ENCODE measurements at regions not wholly inside any gene's neighbourhood (a gene's known extent, or its start where the extent isn't known, plus 50 kb on each side); places are given as distances from the start of the nearest gene placed in this dataset.

GRCh38 chr7:148950806-148951205 lies 66.7 kb upstream of the EZH2 start:
- no peak for DNase-seq

GRCh38 chr7:148944935-148945934 lies 61.1 kb upstream of the EZH2 start:
- DNase-seq: no peak

DNA sequence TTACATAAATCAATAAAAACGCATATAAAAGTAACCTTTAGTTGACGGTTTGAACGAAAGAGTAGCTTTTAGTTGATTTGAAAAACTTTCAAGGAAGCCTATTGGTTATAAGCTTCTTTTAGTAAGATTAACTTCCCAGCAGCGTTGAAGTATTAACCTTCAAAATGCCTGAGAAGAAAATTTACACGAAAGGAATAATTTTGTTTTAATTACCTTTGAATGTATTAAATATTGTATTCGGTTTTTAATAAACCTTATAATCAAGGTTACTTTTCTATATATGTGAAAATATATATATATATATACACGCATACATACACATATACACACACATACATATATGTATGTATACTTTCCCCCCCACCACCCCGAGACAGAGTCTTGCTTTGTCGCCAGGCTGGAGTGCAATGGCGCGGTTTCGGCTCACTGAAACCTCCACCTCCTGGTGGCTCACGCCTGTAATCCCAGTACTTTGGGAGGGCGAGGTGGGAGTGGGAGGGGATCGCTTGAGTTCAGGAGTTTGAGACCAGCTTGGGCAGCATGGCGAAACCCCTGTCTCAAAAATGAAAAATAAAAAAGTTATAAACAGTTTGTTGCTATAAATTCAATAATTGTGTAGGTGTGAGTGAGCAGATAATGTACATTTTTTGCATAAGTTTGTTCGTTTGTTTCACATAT lies 57.6 kb upstream of the EZH2 start:
- peak; percentile 78 for DNase-seq

DNA sequence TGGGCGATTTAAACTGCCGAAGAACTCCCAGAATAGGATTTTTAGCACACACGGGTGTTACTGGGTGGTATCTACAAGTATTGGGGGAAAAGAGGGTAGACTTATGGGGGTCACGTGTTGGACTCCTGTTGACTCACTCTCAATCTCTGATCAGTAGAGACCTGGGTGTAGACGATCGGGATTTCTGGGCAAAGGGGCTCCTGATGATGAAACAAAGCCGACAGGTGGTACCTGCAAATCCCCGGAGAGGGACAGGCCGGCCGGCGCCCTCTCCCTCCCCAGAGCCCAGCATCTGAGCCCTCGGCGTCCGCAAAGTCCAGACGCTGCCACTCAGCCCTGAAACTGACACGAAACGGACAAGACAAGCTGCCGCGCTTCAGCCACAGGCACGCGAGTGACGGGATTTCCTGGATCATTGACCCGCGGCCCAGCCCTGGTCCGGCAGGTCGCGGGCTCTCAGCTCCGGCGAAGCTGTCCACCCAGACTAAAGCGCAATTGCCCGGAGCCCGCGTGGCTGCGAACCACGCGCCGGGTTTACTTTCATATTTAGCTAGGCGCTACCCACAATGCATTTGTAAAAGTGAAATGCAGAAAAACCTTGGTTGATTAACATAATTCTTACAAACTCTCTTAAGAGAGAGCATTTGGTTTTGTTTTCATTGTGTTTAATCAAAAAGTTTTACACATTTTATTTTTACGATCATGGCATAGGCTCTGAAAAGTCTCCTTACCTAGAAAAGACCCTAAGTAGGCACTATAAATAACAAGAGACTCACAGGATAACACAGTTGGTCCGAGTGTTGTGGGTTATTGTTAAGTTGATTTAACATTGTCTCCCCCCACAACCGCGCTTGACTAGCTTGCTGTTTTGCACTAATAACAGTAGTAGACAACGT lies 56.9 kb upstream of the EZH2 start:
- peak; percentile 66 for DNase-seq

DNA sequence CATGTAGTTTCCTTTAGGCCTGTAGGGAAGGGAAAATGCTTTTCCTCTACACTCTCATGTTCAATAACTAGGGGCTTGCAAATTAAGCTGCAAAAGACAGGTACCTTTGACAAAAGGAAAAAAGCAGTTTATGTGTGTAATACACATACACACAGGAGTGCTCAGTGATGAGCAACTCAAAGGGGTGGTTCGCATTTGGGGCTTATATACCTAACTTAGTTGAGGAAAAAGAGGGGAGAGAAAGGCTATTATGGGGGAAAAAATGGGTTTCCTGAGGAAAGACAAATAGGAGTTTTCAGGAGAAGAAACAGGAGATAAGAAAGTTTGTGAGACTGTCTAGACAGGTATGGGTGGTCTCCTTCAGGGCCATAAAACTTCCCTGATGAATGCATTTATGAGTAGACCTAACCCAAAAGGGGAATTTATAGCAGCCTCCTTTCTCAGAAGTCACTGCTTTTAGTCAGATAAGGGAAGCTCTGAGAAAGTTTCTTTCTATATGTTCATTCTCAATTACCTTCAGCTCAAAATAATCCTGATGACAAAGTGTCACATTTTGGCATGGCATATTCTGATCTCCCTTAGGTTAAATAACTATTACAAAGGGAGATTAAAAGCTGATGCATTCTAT lies 55.2 kb upstream of the EZH2 start:
- DNase-seq: no peak

GRCh38 chr7:148935451-148935850 lies 51.4 kb upstream of the EZH2 start:
- no peak for DNase-seq

Data from stimulated activated CD4-positive, alpha-beta T cell treated with anti-CD3 and anti-CD28 coated beads, Interleukin-1b, Interleukin-23, amount 100 ng/mL, for 48 hours (primary cell).